CD14-positive monocyte (primary cell): ENCODE measurements at regions not wholly inside any gene's neighbourhood (a gene's known extent, or its start where the extent isn't known, plus 50 kb on each side); places are given as distances from the start of the nearest gene placed in this dataset.
A peak's percentile ranks its signal among the peaks of the same experiment; 100 is the strongest.

Experiments used
- DNase-seq, 3 donors: peaks; one replicate each; pipeline ENCODE4 v3.0.0-alpha.2; 2011 to 2022
- H2AFZ ChIP-seq: 2 replicates; pipeline ENCODE4 v1.6.0; 2012; ENCODE audit warnings: mild to moderate bottlenecking, low read depth, low read length, inconsistent platforms; ENCODE audit not compliant: insufficient read depth, poor library complexity, severe bottlenecking
- H3K27ac ChIP-seq, 2 donors: 1 replicate in 1 of 2; 2 replicates in 1 of 2; pipeline ENCODE4 v1.5.1; 2012 to 2013; ENCODE audit warnings: low read length in 2 of 2, control low read depth in 1 of 2, inconsistent platforms in 1 of 2, low read depth in 1 of 2, mild to moderate bottlenecking in 1 of 2
- H3K27me3 ChIP-seq, 2 donors: one replicate each; pipeline versions ENCODE4 v1.6.0 to v1.6.1; 2011 to 2013; ENCODE audit warnings: low read length in 2 of 2; ENCODE audit not compliant: control insufficient read depth in 2 of 2, insufficient read depth in 2 of 2
- H3K36me3 ChIP-seq, 2 donors: replicated peaks in 1 of 2; 1 replicate in 1 of 2; 2 replicates in 1 of 2; pipeline versions ENCODE4 v1.5.1 to v1.6.1; 2012 to 2013; ENCODE audit warnings: low read length in 2 of 2, control low read depth in 1 of 2, inconsistent platforms in 1 of 2, mild to moderate bottlenecking in 1 of 2; ENCODE audit not compliant: insufficient read depth in 2 of 2, control insufficient read depth in 1 of 2
- H3K4me1 ChIP-seq, 2 donors: 1 replicate in 1 of 2; 2 replicates in 1 of 2; pipeline versions ENCODE4 v1.5.1 to v1.6.1; 2012 to 2013; ENCODE audit warnings: low read length in 2 of 2, control low read depth in 1 of 2, inconsistent platforms in 1 of 2, mild to moderate bottlenecking in 1 of 2, moderate library complexity in 1 of 2; ENCODE audit not compliant: insufficient read depth in 2 of 2, control insufficient read depth in 1 of 2
- H3K4me2 ChIP-seq: replicated peaks from 2 replicates; pipeline ENCODE3; 2012; ENCODE audit warnings: low read length, moderate library complexity, mild to moderate bottlenecking; ENCODE audit not compliant: poor library complexity, severe bottlenecking; ENCODE audit errors: extremely low read depth
- H3K4me3 ChIP-seq, 3 experiments: fragments of 200-600 bp in 1 of 3; sonication (generic) in 1 of 3; replicated peaks in 1 of 3; 1 replicate in 2 of 3; 2 replicates in 1 of 3; pipeline ENCODE4 v1.5.1; 2011 to 2013; ENCODE audit warnings: low read length in 3 of 3, mild to moderate bottlenecking in 3 of 3, control low read depth in 2 of 3, low read depth in 2 of 3, inconsistent platforms in 1 of 3, moderate library complexity in 1 of 3
- H3K79me2 ChIP-seq: 2 replicates; pipeline ENCODE4 v1.6.0; 2012; ENCODE audit warnings: mild to moderate bottlenecking, control low read depth, inconsistent platforms, low read length, moderate library complexity; ENCODE audit not compliant: insufficient read depth
- H3K9ac ChIP-seq: 2 replicates; pipeline ENCODE4 v1.6.0; 2017; ENCODE audit warnings: low read length, mild to moderate bottlenecking; ENCODE audit not compliant: insufficient read depth, poor library complexity, severe bottlenecking
- H3K9me3 ChIP-seq, 2 donors: replicated peaks in 1 of 2; 1 replicate in 1 of 2; 2 replicates in 1 of 2; pipeline versions ENCODE4 v1.5.1 to v1.6.1; 2012 to 2013; ENCODE audit warnings: low read length in 2 of 2, control low read depth in 1 of 2; ENCODE audit not compliant: control insufficient read depth in 1 of 2, insufficient read depth in 1 of 2
- H4K20me1 ChIP-seq: 2 replicates; pipeline ENCODE4 v1.6.0; 2012; ENCODE audit warnings: mild to moderate bottlenecking, low read length, control low read depth, moderate library complexity; ENCODE audit not compliant: insufficient read depth
- H3K27ac Mint-ChIP-seq, 7 donors: one replicate each; pipeline ENCODE4 v1.8.0; 2020; ENCODE audit warnings: mild to moderate bottlenecking in 7 of 7, mixed read lengths in 7 of 7, moderate library complexity in 6 of 7, inconsistent platforms in 2 of 7
- H3K27me3 Mint-ChIP-seq, 3 donors: one replicate each; pipeline ENCODE4 v1.8.0; 2021 to 2022; ENCODE audit warnings: low read depth in 3 of 3, mild to moderate bottlenecking in 3 of 3, mixed read lengths in 3 of 3, moderate library complexity in 3 of 3, inconsistent platforms in 1 of 3
- H3K36me3 Mint-ChIP-seq, 2 donors: one replicate each; pipeline ENCODE4 v1.8.0; 2020; ENCODE audit warnings: mixed read lengths in 2 of 2, inconsistent platforms in 1 of 2, mild to moderate bottlenecking in 1 of 2
- H3K4me1 Mint-ChIP-seq: one replicate; pipeline ENCODE4 v1.8.0; 2020; ENCODE audit warnings: mild to moderate bottlenecking, mixed read lengths
- H3K4me3 Mint-ChIP-seq, 2 donors: one replicate each; pipeline ENCODE4 v1.8.0; 2020; ENCODE audit warnings: mild to moderate bottlenecking in 2 of 2, mixed read lengths in 2 of 2, moderate library complexity in 1 of 2
- H3K9me3 Mint-ChIP-seq, 7 donors: one replicate each; pipeline ENCODE4 v1.8.0; 2020 to 2022; ENCODE audit warnings: mixed read lengths in 7 of 7, mild to moderate bottlenecking in 6 of 7, moderate library complexity in 6 of 7, inconsistent platforms in 2 of 7
- CTCF ChIP-seq: fragments of 200-600 bp; IDR thresholded peaks from one replicate; pipeline ENCODE4 v1.8.0; 2022; ENCODE audit warnings: antibody characterized with exemption, mild to moderate bottlenecking
- WGBS: methylation state at CpG from one replicate; pipeline ENCODE4 v1.1.5; 2013; ENCODE audit warnings: missing lambda C conversion rate; ENCODE audit not compliant: insufficient coverage; 5-methylcytosine and 5-hydroxymethylcytosine counted together
- intact Hi-C, 2 donors: fragments of 100-400 bp; cut with micrococcal nuclease; formaldehyde crosslinking; loops; one replicate each; pipeline versions ENCODE4 v1.15.0 to v1.15.1; 2023

GRCh38 chr3:168956076-168956475 is 707.4 kb downstream of the MECOM start:
- intact Hi-C loops = no loop called here

GRCh38 chr3:168952551-168952950 is 711.0 kb downstream of the MECOM start:
- Histone ChIP-seq H3K4me1 (no peaks in the 10 kb centered on the region), H3K4me2 (no peak overlapping the region), H3K27me3 (no peaks in the 10 kb centered on the region), H3K9ac (no peak overlapping the region), H3K9me3 (peaks cover 0 to 3% of the 10 kb centered on the region in 2 donors), H2AFZ (no peak overlapping the region), H3K36me3 (no peaks in the 10 kb centered on the region), H3K27ac (no peak overlapping the region), H3K79me2 (no peaks in the 10 kb centered on the region), H3K4me3 (no peak overlapping the region), H4K20me1 (no peaks in the 10 kb centered on the region)
- no peaks in the 10 kb centered on the region for H3K27me3 Mint-ChIP-seq
- DNase-seq = no peak
- intact Hi-C loops = no loop called here
- peaks cover 2% of the 10 kb centered on the region for H3K4me1 Mint-ChIP-seq
- peaks cover 0 to 4% (median 0%) of the 10 kb centered on the region in 7 donors for H3K9me3 Mint-ChIP-seq
- H3K27ac Mint-ChIP-seq = peak overlapping the region in 1 of 7 donors; percentile 16
- WGBS = no CpG with 5 or more reads among the region's 4 CpGs
- no peaks in the 10 kb centered on the region for H3K36me3 Mint-ChIP-seq
- TF ChIP-seq CTCF = no peak
- no peak overlapping the region for H3K4me3 Mint-ChIP-seq

More at GRCh38 chr3:168956076-168956475, 707.4 kb downstream of the MECOM start:
- Mint-ChIP-seq H3K36me3 (no peaks in the 10 kb centered on the region), H3K9me3 (peaks cover 0 to 4% (median 0%) of the 10 kb centered on the region in 7 donors), H3K4me1 (peaks cover 2% of the 10 kb centered on the region), H3K27me3 (no peaks in the 10 kb centered on the region), H3K4me3 (no peak overlapping the region), H3K27ac (no peak overlapping the region)
- Histone ChIP-seq H3K9me3 (peaks cover 0 to 3% of the 10 kb centered on the region in 2 donors), H3K9ac (no peak overlapping the region), H3K27me3 (no peaks in the 10 kb centered on the region), H4K20me1 (no peaks in the 10 kb centered on the region), H3K4me1 (no peaks in the 10 kb centered on the region), H3K4me2 (no peak overlapping the region), H3K4me3 (no peak overlapping the region), H3K27ac (no peak overlapping the region), H3K36me3 (no peaks in the 10 kb centered on the region), H2AFZ (no peak overlapping the region), H3K79me2 (no peaks in the 10 kb centered on the region)
- no peak for TF ChIP-seq CTCF
- no peak for DNase-seq
- WGBS = 100% methylated on average over 1 of the region's 8 CpGs
